Motor neuron (in vitro differentiated cells): ENCODE measurements at regions not wholly inside any gene's neighbourhood (a gene's known extent, or its start where the extent isn't known, plus 50 kb on each side); places are given as distances from the start of the nearest gene placed in this dataset.
"Not testable (repeated sequence)": the region's sequence is repeated elsewhere in the genome, so short reads cannot be mapped to it uniquely, and the experiment has no call there.

ENCODE experiments used
- ATAC-seq, 8 experiments: fragments of 200-7000 bp; cut with Tn5 transposase; replicated peaks in 6 of 8; 2 replicates each; pipeline ENCODE4 v1.8.0; 2021; ENCODE audit warnings: mild to moderate bottlenecking in 8 of 8, moderate library complexity in 8 of 8
- H3K27ac ChIP-seq, 2 donors: fragments of 250-450 bp; sonication (Bioruptor Pico); 2 replicates each; pipeline ENCODE4 v1.9.0; 2021; ENCODE audit warnings: antibody characterized with exemption in 2 of 2, mild to moderate bottlenecking in 2 of 2, moderate library complexity in 1 of 2
- H3K4me1 ChIP-seq, 2 donors: fragments of 250-450 bp; sonication (Bioruptor Pico); replicated peaks in 1 of 2; 2 replicates each; pipeline ENCODE4 v1.6.1; 2021; ENCODE audit warnings: antibody characterized with exemption in 2 of 2, mild to moderate bottlenecking in 2 of 2, moderate library complexity in 1 of 2
- H3K4me3 ChIP-seq, 5 donors: fragments of 250-450 bp; sonication (Bioruptor Pico); 2 replicates each; pipeline ENCODE4 v1.9.0; 2021; ENCODE audit warnings: antibody characterized with exemption in 5 of 5, mild to moderate bottlenecking in 5 of 5, moderate library complexity in 4 of 5
- WGBS, 10 experiments: fragments of 450-650 bp; shearing (Covaris generic); methylation state at CpG; one replicate each; pipeline ENCODE4 v1.0.0; 2022; 5-methylcytosine and 5-hydroxymethylcytosine counted together
- in situ Hi-C, 9 experiments: fragments of 400-800 bp; cut with MboI; loops; one replicate each; pipeline ENCODE4 v1.15.0; 2021; ENCODE audit warnings: low sequenced_read_pairs in 9 of 9, low pct_unique_long_range_greater_than_20kb in 2 of 9; ENCODE audit not compliant: unreplicated experiment in 9 of 9

DNA sequence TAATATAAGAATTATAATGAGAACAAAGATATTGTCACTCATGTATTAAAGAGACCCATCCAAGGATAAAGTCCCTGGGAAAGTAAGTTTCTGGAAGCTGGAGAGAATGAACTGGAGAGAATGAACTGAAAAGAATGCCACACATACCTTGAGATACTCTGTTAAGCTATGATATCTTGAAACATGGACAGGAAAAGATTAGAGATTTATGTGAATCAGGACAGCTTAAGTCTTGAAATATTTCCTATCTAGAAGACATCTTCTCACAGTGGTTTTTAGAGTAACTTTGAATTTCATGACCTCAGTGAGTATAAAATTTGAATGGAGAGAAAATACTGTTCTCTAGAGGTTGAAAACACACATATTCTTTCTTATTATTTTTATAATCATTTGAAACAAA is 201.3 kb upstream of the HMCN1 start:
- H3K4me3 ChIP-seq: no peak overlapping the region
- in situ Hi-C loops: no loop called here
- no peak for ATAC-seq
- no peak overlapping the region for H3K27ac ChIP-seq
- no peaks in the 10 kb centered on the region for H3K4me1 ChIP-seq

DNA sequence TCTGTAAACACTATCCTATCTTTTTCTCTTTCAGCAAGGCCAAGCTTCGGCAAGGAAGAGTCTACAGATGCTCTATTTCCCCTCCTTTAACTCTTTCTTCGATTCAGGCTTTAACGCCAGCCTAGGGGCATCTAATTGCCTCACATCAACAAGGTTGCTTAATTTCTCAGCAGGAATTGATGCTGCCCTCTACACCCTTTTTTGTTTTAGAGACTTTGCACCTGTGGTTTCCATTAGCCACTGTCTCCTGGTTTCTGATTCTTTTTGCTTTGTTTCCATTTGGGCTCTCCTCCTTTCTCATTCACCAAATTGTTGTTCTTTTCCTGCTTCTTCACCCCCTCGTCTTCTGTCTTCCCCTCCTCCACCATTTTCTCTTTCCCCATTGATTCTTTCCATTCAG is 202.4 kb upstream of the HMCN1 start:
- 20 to 83% (median 71%) methylated on average over 1 to 4 of the region's 4 CpGs for WGBS, 10 experiments
- no peak overlapping the region for H3K27ac ChIP-seq
- in situ Hi-C loops: no loop called here
- no peaks in the 10 kb centered on the region for H3K4me1 ChIP-seq
- ATAC-seq: no peak
- H3K4me3 ChIP-seq: no peak overlapping the region

- in situ Hi-C loops: no loop called here
- H3K4me3 ChIP-seq: no peak overlapping the region
- no peaks in the 10 kb centered on the region for H3K4me1 ChIP-seq
- 77 to 98% (median 92%) methylated on average over 2 to 3 of the region's 3 CpGs; no CpG with 5 or more reads in 1 of the 10 experiments for WGBS, 10 experiments
- ATAC-seq: peak in 1 of 8 experiments; percentile 41
- no peak overlapping the region for H3K27ac ChIP-seq
Measured at GRCh38 chr1:185530215-185530614, 204.0 kb upstream of the HMCN1 start.

DNA sequence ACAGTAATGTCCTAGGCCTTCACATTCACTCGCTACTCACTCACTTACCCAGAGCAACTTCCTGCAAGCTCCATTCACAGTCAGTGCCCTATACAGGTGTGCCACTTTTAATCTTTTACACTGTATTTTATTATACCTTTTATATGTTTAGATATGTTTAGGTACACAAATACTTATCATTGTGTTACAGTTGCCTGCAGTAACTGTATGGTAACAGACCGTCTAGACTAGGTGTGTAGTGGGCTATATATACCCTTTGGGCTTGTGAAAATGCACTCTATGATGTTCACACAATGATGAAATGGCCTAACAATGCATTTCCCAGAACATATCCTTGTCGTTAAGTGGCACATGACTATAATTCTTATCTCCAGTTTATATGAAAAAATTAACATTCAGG is 204.5 kb upstream of the HMCN1 start:
- no peak for ATAC-seq
- in situ Hi-C loops: no loop called here
- no peak overlapping the region for H3K27ac ChIP-seq
- H3K4me1 ChIP-seq: no peaks in the 10 kb centered on the region
- 81 to 100% (median 97%) methylated on average over 1 to 3 of the region's 3 CpGs; no CpG with 5 or more reads in 1 of the 10 experiments for WGBS, 10 experiments
- no peak overlapping the region for H3K4me3 ChIP-seq

GRCh38 chr1:185528084-185528676 is 206.0 kb upstream of the HMCN1 start:
- WGBS, 10 experiments: 16 to 100% (median 88%) methylated on average over 1 to 4 of the region's 4 CpGs; no CpG with 5 or more reads in 1 of the 10 experiments

GRCh38 chr1:185526344-185527307 is 207.6 kb upstream of the HMCN1 start:
- Histone ChIP-seq H3K4me3 (no peak overlapping the region), H3K4me1 (no peaks in the 10 kb centered on the region), H3K27ac (no peak overlapping the region)
- in situ Hi-C loops: no loop called here
- WGBS, 10 experiments: 20 to 80% (median 77%) methylated on average over 1 of the region's 1 CpG; no CpG with 5 or more reads in 3 of the 10 experiments
- ATAC-seq: no peak

More at GRCh38 chr1:185528084-185528676, 206.0 kb upstream of the HMCN1 start:
- ATAC-seq: no peak
- Histone ChIP-seq H3K27ac (no peak overlapping the region), H3K4me1 (no peaks in the 10 kb centered on the region), H3K4me3 (no peak overlapping the region)
- in situ Hi-C loops: no loop called here

- Histone ChIP-seq H3K4me1 (no peaks in the 10 kb centered on the region), H3K27ac (no peak overlapping the region), H3K4me3 (no peak overlapping the region)
- 10 to 100% (median 72%) methylated on average over 2 of the region's 2 CpGs; no CpG with 5 or more reads in 2 of the 10 experiments for WGBS, 10 experiments
- peak in 1 of 8 experiments; percentile 20 for ATAC-seq
- in situ Hi-C loops: no loop called here
Measured at GRCh38 chr1:185520188-185520920, 203.3 kb upstream of the IVNS1ABP start.

DNA sequence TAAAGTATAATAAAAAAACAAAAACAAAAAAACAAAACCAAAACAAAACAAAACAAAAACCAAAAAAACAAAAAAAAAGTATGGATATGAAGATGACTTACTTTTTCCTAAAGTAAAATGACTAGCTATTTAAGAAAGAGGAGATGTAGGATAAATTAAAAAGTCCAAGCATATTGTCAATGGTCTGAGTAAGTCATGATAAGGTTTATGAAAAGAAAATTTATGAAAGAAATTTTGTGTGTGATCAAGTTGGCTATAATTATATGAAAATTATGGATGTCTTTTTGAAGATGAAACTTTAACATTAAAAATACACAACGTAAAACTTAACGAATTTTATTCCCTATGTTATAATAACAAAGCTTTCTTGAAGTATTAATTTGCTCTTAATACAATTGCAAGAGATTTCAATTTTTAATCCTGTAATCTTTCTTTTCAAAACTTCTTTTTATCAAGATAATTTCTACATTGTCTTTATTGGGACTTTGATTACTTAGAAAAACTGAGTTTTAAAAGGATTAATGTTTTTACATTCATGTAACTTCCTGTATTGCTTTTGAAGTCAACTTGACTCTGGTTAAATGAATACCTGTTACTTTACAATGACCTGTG is 200.9 kb upstream of the IVNS1ABP start:
- no peak for ATAC-seq
- Histone ChIP-seq H3K4me3 (no peak overlapping the region), H3K27ac (no peak overlapping the region), H3K4me1 (no peaks in the 10 kb centered on the region)
- in situ Hi-C loops: no loop called here
- 0 to 88% (median 38%) methylated on average over 2 of the region's 2 CpGs for WGBS, 10 experiments

DNA sequence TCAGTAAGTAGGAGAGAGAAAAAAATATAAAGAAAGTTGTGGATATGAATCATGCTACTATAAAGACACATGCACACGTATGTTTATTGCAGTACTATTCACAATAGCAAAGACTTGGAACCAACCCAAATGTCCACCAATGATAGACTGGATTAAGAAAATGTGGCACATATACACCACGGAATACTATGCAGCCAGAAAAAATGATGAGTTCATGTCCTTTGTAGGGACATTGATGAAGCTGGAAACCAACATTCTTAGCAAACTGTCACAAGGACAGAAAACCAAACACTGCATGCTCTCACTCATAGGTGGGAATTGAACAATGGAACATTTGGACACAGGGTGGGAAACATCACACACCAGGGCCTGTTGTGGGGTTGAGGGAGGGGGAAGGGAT is 200.3 kb upstream of the IVNS1ABP start:
- in situ Hi-C loops, ATAC-seq, H3K4me1 ChIP-seq, H3K27ac ChIP-seq, H3K4me3 ChIP-seq: not testable (repeated sequence)
- 43 to 96% (median 83%) methylated on average over 1 to 2 of the region's 2 CpGs for WGBS, 10 experiments

DNA sequence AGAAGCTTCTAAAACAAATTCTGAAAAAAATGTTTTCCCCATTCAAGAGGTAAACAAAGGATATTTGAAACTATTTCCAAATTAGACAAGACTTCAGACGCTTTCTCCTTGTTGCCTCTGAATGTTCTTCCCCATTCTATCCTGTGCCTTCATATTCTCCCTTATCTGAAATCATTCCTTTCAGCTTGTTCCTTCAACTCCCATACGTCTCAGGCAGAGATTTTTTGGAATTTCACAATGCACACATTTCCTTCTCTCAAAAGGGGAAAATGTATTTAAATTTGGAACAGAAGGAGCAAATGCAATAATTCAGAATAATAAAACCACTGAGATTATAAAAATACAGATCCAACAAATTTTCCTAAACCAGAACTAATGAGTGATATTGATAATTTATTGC is 198.7 kb upstream of the IVNS1ABP start:
- Histone ChIP-seq H3K27ac (no peak overlapping the region), H3K4me3 (no peak overlapping the region), H3K4me1 (no peaks in the 10 kb centered on the region)
- 55 to 100% (median 95%) methylated on average over 1 to 2 of the region's 2 CpGs for WGBS, 10 experiments
- ATAC-seq: no peak
- in situ Hi-C loops: no loop called here

DNA sequence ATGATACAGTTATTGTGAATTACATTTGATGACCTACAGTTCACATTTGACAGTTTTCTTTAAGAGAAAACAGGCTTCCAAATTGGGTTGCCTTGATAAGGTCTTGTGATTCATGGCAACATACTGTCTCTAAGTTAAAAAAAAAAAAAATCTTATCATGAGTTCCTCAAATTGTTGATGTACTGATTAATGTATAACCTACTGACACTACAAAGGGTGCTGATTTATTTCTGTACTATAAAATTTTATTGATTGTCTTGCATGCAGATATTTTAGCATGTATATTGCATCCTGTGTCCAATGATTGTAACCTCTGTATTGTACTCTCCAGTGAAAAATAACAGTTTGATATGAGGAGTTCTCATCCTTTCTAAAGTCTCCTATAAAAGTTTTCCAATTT is 197.3 kb upstream of the IVNS1ABP start:
- no peaks in the 10 kb centered on the region for H3K4me1 ChIP-seq

GRCh38 chr1:185512442-185512841 is 195.4 kb upstream of the IVNS1ABP start:
- 77 to 91% (median 81%) methylated on average over 1 to 4 of the region's 4 CpGs; no CpG with 5 or more reads in 1 of the 10 experiments for WGBS, 10 experiments
- no peak overlapping the region for H3K27ac ChIP-seq
- no peak overlapping the region for H3K4me3 ChIP-seq
- in situ Hi-C loops: no loop called here
- H3K4me1 ChIP-seq: no peaks in the 10 kb centered on the region
- ATAC-seq: no peak

More for the DNA sequence above, 197.3 kb upstream of the IVNS1ABP start:
- Histone ChIP-seq H3K27ac (no peak overlapping the region), H3K4me3 (no peak overlapping the region)
- in situ Hi-C loops: no loop called here
- no peak for ATAC-seq

- Histone ChIP-seq H3K4me1 (no peaks in the 10 kb centered on the region), H3K4me3 (no peak overlapping the region), H3K27ac (no peak overlapping the region)
- 70 to 100% (median 83%) methylated on average over 1 to 2 of the region's 2 CpGs; no CpG with 5 or more reads in 1 of the 10 experiments for WGBS, 10 experiments
- in situ Hi-C loops: no loop called here
- no peak for ATAC-seq
Measured at GRCh38 chr1:185501099-185501498, 184.1 kb upstream of the IVNS1ABP start.
